PC-3 (cell line): ENCODE measurements at regions not wholly inside any gene's neighbourhood (a gene's known extent, or its start where the extent isn't known, plus 50 kb on each side); places are given as distances from the start of the nearest gene placed in this dataset.

Source experiments
- EZH2 ChIP-seq: fragments of 300-600 bp; sonication (generic); IDR thresholded peaks from one replicate; pipeline ENCODE4 v1.6.1; 2017; ENCODE audit warnings: antibody characterized with exemption, mild to moderate bottlenecking, low read length; ENCODE audit not compliant: unreplicated experiment
- TF ChIP-seq, protein P1 (sequence below): fragments of 300-600 bp; sonication (generic); conservative IDR thresholded peaks from 2 replicates; pipeline ENCODE4 v1.5.1; 2017; ENCODE audit warnings: antibody characterized with exemption, low read depth, mild to moderate bottlenecking, low read length

DNA sequence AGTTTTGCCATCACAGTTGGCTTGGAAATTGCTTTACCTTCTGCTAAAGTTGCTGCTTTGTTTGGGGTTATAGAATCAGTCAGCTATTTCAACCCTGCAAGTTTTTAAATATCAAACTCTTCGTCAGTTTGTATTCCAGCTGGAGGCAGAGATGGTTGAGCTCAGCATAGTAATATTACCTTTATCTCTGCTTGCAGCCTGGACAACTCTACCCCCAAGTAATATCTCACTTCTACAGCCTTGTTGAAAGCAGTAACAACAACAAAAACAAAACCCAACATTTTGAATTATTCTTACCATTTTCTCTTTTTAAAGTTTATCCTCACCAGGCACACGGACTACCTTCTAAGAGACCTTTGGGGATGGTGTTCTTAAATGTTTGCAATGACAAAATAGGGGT, 239.1 kb upstream of the PHF14 start:
- TF ChIP-seq, protein P1, sequence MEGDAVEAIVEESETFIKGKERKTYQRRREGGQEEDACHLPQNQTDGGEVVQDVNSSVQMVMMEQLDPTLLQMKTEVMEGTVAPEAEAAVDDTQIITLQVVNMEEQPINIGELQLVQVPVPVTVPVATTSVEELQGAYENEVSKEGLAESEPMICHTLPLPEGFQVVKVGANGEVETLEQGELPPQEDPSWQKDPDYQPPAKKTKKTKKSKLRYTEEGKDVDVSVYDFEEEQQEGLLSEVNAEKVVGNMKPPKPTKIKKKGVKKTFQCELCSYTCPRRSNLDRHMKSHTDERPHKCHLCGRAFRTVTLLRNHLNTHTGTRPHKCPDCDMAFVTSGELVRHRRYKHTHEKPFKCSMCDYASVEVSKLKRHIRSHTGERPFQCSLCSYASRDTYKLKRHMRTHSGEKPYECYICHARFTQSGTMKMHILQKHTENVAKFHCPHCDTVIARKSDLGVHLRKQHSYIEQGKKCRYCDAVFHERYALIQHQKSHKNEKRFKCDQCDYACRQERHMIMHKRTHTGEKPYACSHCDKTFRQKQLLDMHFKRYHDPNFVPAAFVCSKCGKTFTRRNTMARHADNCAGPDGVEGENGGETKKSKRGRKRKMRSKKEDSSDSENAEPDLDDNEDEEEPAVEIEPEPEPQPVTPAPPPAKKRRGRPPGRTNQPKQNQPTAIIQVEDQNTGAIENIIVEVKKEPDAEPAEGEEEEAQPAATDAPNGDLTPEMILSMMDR = no peak
- TF ChIP-seq EZH2 = no peak
